ENCODE measurements at regions not wholly inside any gene's neighbourhood (a gene's known extent, or its start where the extent isn't known, plus 50 kb on each side); places are given as distances from the start of the nearest gene placed in this dataset.
A peak's percentile ranks its signal among the peaks of the same experiment; 100 is the strongest.
"Not testable (repeated sequence)": the region's sequence is repeated elsewhere in the genome, so short reads cannot be mapped to it uniquely, and the experiment has no call there.

DNA sequence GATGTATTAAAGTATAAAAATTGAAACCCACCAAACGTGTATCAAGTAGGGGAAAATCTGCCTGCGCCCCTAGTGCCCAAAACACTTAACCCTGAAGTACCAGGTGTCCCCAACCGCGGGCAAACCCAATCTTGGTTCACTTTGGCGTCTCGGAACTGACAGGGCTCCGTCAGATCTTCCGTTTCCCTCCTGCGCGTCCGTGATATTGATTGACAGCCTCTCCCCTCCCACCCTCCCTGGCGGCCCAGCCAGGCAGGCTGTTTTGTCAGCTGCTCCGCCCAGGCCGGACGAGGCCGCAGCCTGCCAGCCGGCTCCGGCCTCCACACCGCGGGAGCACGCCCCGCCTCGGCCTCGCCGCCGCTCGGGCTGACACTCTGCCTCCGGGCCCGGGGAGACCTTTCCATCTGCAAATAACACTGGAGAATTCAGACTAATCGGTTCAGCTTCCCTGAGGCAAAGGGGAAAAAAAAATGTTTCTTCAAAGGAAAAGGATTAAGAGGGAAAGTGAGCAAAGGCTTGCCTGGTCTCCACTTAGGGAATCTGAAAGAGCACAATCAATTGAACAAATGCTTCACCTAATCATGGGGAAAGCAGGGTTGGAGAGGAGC is 234.9 kb upstream of the MCHR2 start:
- TF ChIP-seq POLR2A (IDR thresholded peaks at IDR 0.05): no peak
- TF ChIP-seq, protein P1, sequence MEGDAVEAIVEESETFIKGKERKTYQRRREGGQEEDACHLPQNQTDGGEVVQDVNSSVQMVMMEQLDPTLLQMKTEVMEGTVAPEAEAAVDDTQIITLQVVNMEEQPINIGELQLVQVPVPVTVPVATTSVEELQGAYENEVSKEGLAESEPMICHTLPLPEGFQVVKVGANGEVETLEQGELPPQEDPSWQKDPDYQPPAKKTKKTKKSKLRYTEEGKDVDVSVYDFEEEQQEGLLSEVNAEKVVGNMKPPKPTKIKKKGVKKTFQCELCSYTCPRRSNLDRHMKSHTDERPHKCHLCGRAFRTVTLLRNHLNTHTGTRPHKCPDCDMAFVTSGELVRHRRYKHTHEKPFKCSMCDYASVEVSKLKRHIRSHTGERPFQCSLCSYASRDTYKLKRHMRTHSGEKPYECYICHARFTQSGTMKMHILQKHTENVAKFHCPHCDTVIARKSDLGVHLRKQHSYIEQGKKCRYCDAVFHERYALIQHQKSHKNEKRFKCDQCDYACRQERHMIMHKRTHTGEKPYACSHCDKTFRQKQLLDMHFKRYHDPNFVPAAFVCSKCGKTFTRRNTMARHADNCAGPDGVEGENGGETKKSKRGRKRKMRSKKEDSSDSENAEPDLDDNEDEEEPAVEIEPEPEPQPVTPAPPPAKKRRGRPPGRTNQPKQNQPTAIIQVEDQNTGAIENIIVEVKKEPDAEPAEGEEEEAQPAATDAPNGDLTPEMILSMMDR (IDR thresholded peaks at IDR 0.05): peak in 1 of 5 experiments; percentile 12
- TF ChIP-seq EP300 (IDR thresholded peaks at IDR 0.05): no peak
- Histone ChIP-seq H3K4me3 (peak overlapping the region; percentile 34 to 56 (median 40)), H3K4me1 (peaks cover 0 to 9% (median 0%) of the 10 kb centered on the region in 4 donors), H3K9me3 (no peaks in the 10 kb centered on the region), H3K27me3 (no peaks in the 10 kb centered on the region), H3K36me3 (no peaks in the 10 kb centered on the region), H3K27ac (peak overlapping the region in 3 of 4 donors; percentile 26 to 69 (median 28))
- WGBS, 2 donors: 0 to 1% methylated on average over 30 of the region's 30 CpGs
- DNase-seq (ENCODE audit: low spot score in 2 of 2): peak; percentile 31 to 34

- Histone ChIP-seq H3K9me3 (no peaks in the 10 kb centered on the region), H3K27ac (peak overlapping the region in 2 of 4 donors; percentile 28 to 69), H3K4me1 (peaks cover 0 to 9% (median 0%) of the 10 kb centered on the region in 4 donors), H3K4me3 (peak overlapping the region; percentile 34 to 56 (median 40)), H3K27me3 (no peaks in the 10 kb centered on the region), H3K36me3 (no peaks in the 10 kb centered on the region)
- TF ChIP-seq, protein P1 (IDR thresholded peaks at IDR 0.05): no peak
- TF ChIP-seq EP300 (IDR thresholded peaks at IDR 0.05) (no peak), POLR2A (IDR thresholded peaks at IDR 0.05) (no peak)
- no peak for DNase-seq (ENCODE audit: low spot score in 2 of 2)
- WGBS, 2 donors: 33 to 41% methylated on average over 8 of the region's 8 CpGs
These were observed 234.4 kb upstream of the MCHR2 start for GRCh38 chr6:100228437-100228833.

GRCh38 chr6:100226811-100227210 is 232.8 kb upstream of the MCHR2 start:
- H3K27ac ChIP-seq: no peak overlapping the region
- WGBS, 2 donors: 48 to 58% methylated on average over 3 of the region's 3 CpGs
- peaks cover 0 to 9% (median 0%) of the 10 kb centered on the region in 4 donors for H3K4me1 ChIP-seq
- H3K27me3 ChIP-seq: no peaks in the 10 kb centered on the region
- H3K4me3 ChIP-seq: no peak overlapping the region
- DNase-seq (ENCODE audit: low spot score in 2 of 2): no peak
- H3K9me3 ChIP-seq: no peaks in the 10 kb centered on the region
- no peak for TF ChIP-seq POLR2A (IDR thresholded peaks at IDR 0.05)
- TF ChIP-seq, protein P1 (IDR thresholded peaks at IDR 0.05): no peak
- no peak for TF ChIP-seq EP300 (IDR thresholded peaks at IDR 0.05)
- no peaks in the 10 kb centered on the region for H3K36me3 ChIP-seq

DNA sequence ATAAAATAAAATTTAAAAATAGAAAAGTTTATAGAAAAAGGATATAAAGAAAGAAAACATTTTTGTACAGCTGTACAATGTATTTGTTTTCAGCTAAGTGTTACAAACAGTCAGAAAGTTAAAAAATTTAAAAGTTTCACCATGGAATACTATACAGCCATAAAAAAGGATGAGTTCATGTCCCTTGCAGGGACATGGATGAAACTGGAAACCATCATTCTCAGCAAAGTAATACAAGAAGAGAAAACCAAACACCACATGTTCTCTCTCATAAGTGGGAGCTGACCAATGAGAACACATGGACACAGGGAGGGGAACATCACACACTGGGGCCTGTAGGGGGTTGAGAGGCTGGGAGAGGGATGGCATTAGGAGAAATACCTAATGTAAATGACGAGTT is 229.9 kb upstream of the MCHR2 start:
- H3K4me3 ChIP-seq; H3K36me3 ChIP-seq; H3K4me1 ChIP-seq; H3K27me3 ChIP-seq; DNase-seq (ENCODE audit: low spot score in 2 of 2); H3K9me3 ChIP-seq; H3K27ac ChIP-seq: not testable (repeated sequence)
- WGBS, 2 donors: 74 to 96% methylated on average over 1 of the region's 1 CpG

DNA sequence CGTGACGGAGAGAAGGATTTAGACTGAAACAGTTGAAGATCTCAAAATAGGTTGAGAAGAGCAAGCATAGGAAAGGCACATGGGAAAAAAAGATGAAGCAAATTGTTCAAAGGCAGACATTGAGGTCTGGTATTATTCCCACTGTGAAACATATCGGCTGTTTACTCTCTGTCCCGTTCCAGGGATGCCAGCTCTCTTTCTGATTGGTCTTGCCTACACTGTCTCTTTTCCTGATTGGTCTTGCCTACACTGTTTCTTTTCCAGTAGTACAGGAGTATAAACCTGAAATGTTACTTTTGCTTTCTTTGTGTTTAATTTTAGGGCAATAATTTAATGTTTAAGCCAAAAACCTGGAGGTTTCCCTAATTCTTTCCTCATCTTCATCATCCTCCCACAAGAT is 226.5 kb upstream of the MCHR2 start:
- no peak for TF ChIP-seq EP300 (IDR thresholded peaks at IDR 0.05)
- TF ChIP-seq POLR2A (IDR thresholded peaks at IDR 0.05): no peak
- TF ChIP-seq, protein P1 (IDR thresholded peaks at IDR 0.05): no peak
- no peaks in the 10 kb centered on the region for H3K36me3 ChIP-seq
- 83% methylated on average over 4 of the region's 4 CpGs for WGBS, 2 donors

More for the DNA sequence above, 226.5 kb upstream of the MCHR2 start:
- Histone ChIP-seq H3K27ac (no peak overlapping the region), H3K4me3 (no peak overlapping the region), H3K27me3 (no peaks in the 10 kb centered on the region), H3K9me3 (no peaks in the 10 kb centered on the region), H3K4me1 (no peaks in the 10 kb centered on the region)
- DNase-seq (ENCODE audit: low spot score in 2 of 2): no peak

Measured in tibial nerve (tissue), 4 donors.